HL-60/S4 (cell line): ENCODE measurements at regions not wholly inside any gene's neighbourhood (a gene's known extent, or its start where the extent isn't known, plus 50 kb on each side); places are given as distances from the start of the nearest gene placed in this dataset.

Experiments
- in situ Hi-C: fragments of 300-500 bp; cut with MboI; formaldehyde crosslinking; loops from 2 replicates; pipeline ENCODE4 v1.14.3; 2022; ENCODE audit warnings: low sequenced_read_pairs

- in situ Hi-C loops = no loop called here
These were observed 61.9 kb upstream of the CIBAR2 start for GRCh38 chr16:85173981-85174751.

GRCh38 chr16:85174871-85175723 lies 62.8 kb upstream of the CIBAR2 start:
- in situ Hi-C loops = no loop called here

- in situ Hi-C loops = no loop called here
These were observed 63.5 kb upstream of the CIBAR2 start for GRCh38 chr16:85175724-85176233.

GRCh38 chr16:85176541-85177447 lies 64.5 kb upstream of the CIBAR2 start:
- in situ Hi-C loops = no loop called here

GRCh38 chr16:85177448-85177846 lies 65.2 kb upstream of the CIBAR2 start:
- in situ Hi-C loops = no loop called here

GRCh38 chr16:85178006-85178591 lies 65.8 kb upstream of the CIBAR2 start:
- in situ Hi-C loops = no loop called here

GRCh38 chr16:85178596-85178995 lies 66.3 kb upstream of the CIBAR2 start:
- in situ Hi-C loops = no loop called here

GRCh38 chr16:85179344-85180046 lies 67.2 kb upstream of the CIBAR2 start:
- in situ Hi-C loops = no loop called here

GRCh38 chr16:85180047-85180826 lies 68.0 kb upstream of the CIBAR2 start:
- in situ Hi-C loops = no loop called here

GRCh38 chr16:85180827-85181738 lies 68.8 kb upstream of the CIBAR2 start:
- in situ Hi-C loops = no loop called here

GRCh38 chr16:85181739-85182129 lies 69.5 kb upstream of the CIBAR2 start:
- in situ Hi-C loops = no loop called here

GRCh38 chr16:85182286-85182685 lies 70.0 kb upstream of the CIBAR2 start:
- in situ Hi-C loops = no loop called here

- in situ Hi-C loops = no loop called here
These were observed 70.5 kb upstream of the CIBAR2 start for GRCh38 chr16:85182774-85183173.

GRCh38 chr16:85183564-85183963 lies 71.3 kb upstream of the CIBAR2 start:
- in situ Hi-C loops = no loop called here

- in situ Hi-C loops = no loop called here
These were observed 72.1 kb upstream of the CIBAR2 start for GRCh38 chr16:85184404-85184803.

GRCh38 chr16:85185303-85186100 lies 73.2 kb upstream of the CIBAR2 start:
- in situ Hi-C loops = no loop called here

- in situ Hi-C loops = no loop called here
These were observed 74.7 kb upstream of the CIBAR2 start for GRCh38 chr16:85187002-85187401.
